ENCODE measurements at regions not wholly inside any gene's neighbourhood (a gene's known extent, or its start where the extent isn't known, plus 50 kb on each side); places are given as distances from the start of the nearest gene placed in this dataset.

GRCh38 chr6:133191323-133191722, 49.8 kb upstream of the EYA4 start:
- no peak for DNase-seq

All from fibroblast of upper back skin (primary cell).